HAP-1 (cell line): ENCODE measurements at regions not wholly inside any gene's neighbourhood (a gene's known extent, or its start where the extent isn't known, plus 50 kb on each side); places are given as distances from the start of the nearest gene placed in this dataset.

Experiments
- DNase-seq, 2 experiments: peaks; one replicate each; pipeline ENCODE4 v3.0.0-alpha.2; 2016 to 2020; ENCODE audit warnings: low spot score in 2 of 2
- H3K27me3 ChIP-seq: fragments of 250-450 bp; sonication (Bioruptor Pico); 2 replicates; pipeline ENCODE4 v1.5.1; 2020; ENCODE audit warnings: low read depth, mild to moderate bottlenecking, moderate library complexity
- H3K36me3 ChIP-seq: fragments of 250-450 bp; sonication (Bioruptor Pico); replicated peaks from 2 replicates; pipeline ENCODE4 v1.5.1; 2020; ENCODE audit warnings: mild to moderate bottlenecking
- H3K4me1 ChIP-seq: fragments of 250-450 bp; sonication (Bioruptor Pico); 2 replicates; pipeline ENCODE4 v1.5.1; 2020; ENCODE audit warnings: mild to moderate bottlenecking
- H3K4me3 ChIP-seq: fragments of 250-450 bp; sonication (Bioruptor Pico); 2 replicates; pipeline ENCODE4 v1.5.1; 2020; ENCODE audit warnings: mild to moderate bottlenecking, moderate library complexity
- H3K9me3 ChIP-seq: fragments of 250-450 bp; sonication (Bioruptor Pico); 2 replicates; pipeline ENCODE4 v1.5.1; 2020; ENCODE audit warnings: mild to moderate bottlenecking, moderate library complexity
- in situ Hi-C: fragments of 300-500 bp; cut with MboI; formaldehyde crosslinking; loops from 3 replicates; pipeline ENCODE4 v1.14.3; 2020; ENCODE audit warnings: low sequenced_read_pairs, inconsistent platforms, mixed read lengths

DNA sequence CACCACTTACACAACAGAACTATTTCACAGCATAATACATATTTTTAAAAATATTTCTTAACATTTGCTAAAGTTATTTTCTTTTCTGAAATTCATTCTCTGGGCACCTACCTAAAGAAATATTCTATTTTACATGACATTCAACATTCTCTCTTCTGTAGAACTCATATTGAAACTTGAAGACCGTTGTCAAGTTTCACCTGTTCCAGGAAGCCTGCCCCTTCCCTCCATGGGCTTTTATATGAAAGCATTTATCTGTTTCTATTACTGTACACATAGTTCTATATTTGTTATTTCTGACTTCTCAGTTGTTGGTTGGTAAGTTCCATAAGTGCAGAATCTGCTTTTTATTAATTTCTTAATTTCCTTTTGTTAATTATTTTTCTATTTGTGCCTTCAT is 204.3 kb upstream of the ALCAM start:
- no peaks in the 10 kb centered on the region for H3K27me3 ChIP-seq
- peaks cover 5% of the 10 kb centered on the region; the same call in 1 of the 2 replicates for H3K4me1 ChIP-seq
- in situ Hi-C loops = no loop called here
- H3K4me3 ChIP-seq = no peak overlapping the region
- DNase-seq = no peak
- H3K9me3 ChIP-seq = no peaks in the 10 kb centered on the region
- no peaks in the 10 kb centered on the region for H3K36me3 ChIP-seq

DNA sequence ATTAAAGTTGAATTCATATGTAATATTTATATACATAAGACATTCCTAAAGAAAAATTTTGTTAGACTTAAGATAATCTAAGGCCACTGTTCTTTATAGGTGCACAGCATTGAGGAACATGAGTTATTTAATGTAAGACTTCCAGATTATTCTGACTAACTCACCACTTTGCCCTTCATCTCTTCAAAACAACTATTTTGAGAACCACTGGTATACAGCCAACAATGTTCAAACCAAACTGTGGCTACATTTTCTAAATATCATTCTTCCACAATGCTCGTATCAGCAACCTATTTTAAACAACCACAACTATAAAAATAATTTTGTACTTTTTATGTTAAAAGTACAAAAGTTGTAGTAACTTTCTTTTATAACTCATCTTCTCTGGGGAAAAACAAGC is 199.8 kb upstream of the ALCAM start:
- DNase-seq = no peak

DNA sequence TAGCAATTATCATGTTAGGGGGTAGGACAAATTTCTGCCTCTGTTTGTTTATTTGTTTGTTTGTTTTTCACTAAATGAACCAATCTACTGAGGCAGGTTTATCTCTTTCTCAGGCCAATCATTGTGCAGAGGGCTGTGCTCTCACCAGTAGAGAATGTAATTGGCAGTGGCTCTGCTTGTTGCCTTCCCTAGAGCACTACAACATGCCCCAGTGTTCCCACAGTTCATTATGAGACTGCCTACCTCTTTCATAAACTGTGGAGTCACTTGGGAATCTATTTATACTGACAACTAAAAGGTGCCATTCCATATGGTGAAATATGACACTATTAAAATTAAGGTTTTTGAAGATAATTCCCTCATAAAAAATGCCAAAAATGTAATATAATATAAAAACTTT is 196.3 kb upstream of the ALCAM start:
- H3K9me3 ChIP-seq = no peaks in the 10 kb centered on the region
- H3K36me3 ChIP-seq = no peaks in the 10 kb centered on the region
- no peaks in the 10 kb centered on the region for H3K27me3 ChIP-seq
- no peak for DNase-seq
- H3K4me3 ChIP-seq = no peak overlapping the region
- in situ Hi-C loops = no loop called here
- no peaks in the 10 kb centered on the region for H3K4me1 ChIP-seq

More for the DNA sequence above, 199.8 kb upstream of the ALCAM start:
- H3K27me3 ChIP-seq = no peaks in the 10 kb centered on the region
- no peaks in the 10 kb centered on the region for H3K9me3 ChIP-seq
- in situ Hi-C loops = no loop called here
- no peaks in the 10 kb centered on the region for H3K36me3 ChIP-seq
- H3K4me3 ChIP-seq = no peak overlapping the region
- H3K4me1 ChIP-seq = no peaks in the 10 kb centered on the region

DNA sequence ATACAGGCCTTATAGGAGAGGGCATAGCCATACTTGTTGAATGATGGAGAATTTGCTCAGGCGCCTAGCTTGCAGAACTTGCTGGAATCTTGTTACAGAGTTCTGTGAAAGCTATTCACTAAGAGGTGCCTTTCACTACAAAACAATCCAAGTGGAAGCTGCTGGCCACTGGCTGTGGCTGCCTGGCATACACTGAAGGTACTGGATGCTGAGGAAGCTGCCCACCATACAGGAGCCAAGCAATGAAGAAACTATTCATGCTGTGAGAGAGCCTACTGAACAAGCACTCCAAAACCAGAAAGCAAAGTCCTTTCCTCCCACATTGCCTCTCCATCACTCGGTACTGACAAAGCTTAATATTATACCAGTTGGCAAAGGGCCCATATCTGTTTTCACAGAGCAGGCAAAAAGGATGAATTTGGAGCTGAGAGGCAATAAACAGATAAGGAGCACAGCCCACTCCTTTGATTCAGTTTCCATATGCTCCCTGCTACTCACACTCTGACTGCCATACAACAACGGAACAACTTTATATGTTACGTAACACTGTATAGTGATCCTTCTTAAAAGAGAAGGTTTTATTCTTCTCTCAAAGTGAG is 192.6 kb upstream of the ALCAM start:
- no peaks in the 10 kb centered on the region for H3K4me1 ChIP-seq
- in situ Hi-C loops = no loop called here
- H3K27me3 ChIP-seq = no peaks in the 10 kb centered on the region
- no peaks in the 10 kb centered on the region for H3K9me3 ChIP-seq
- H3K36me3 ChIP-seq = no peaks in the 10 kb centered on the region
- H3K4me3 ChIP-seq = no peak overlapping the region
- DNase-seq = no peak

DNA sequence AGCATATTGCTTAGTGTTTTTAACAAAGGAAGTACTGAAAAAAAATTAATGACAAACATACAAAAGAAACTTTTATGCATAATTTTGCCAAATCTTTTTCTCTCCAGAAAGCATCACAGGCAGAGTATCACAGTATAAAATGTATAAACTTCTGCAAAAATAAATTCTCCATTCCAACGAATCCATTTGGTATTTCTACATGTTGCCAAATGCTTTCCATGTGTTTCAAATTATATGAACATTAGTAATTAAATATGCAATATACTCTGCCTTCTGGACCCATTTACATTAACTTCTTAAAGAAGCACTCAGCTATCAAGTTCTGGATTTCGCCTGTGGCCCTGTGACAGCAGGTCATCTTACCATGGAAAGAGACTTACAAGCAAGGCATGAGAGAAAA is 189.1 kb upstream of the ALCAM start:
- in situ Hi-C loops = no loop called here
- Histone ChIP-seq H3K27me3 (no peaks in the 10 kb centered on the region), H3K4me1 (no peaks in the 10 kb centered on the region), H3K36me3 (no peaks in the 10 kb centered on the region), H3K4me3 (no peak overlapping the region), H3K9me3 (no peaks in the 10 kb centered on the region)
- DNase-seq = no peak

DNA sequence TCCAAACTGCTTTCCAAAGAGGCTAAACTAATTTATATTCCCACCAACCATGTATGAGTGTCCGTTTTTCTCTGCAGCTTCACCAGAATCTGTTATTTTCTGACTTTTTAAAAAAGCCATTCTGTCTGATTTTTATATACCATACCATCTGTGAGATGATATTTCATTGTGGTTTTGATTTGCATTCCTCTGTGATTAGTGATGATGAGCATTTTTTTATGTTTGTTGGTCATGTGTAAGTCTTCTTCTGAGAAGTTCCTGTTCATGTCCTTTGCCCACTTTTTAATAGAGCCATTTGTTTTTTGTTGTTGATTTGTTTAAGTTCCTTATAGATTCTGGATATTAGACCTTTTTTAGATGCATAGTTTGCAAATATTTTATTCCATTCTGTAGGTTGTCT is 179.4 kb upstream of the ALCAM start:
- in situ Hi-C loops = no loop called here
- H3K4me3 ChIP-seq = no peak overlapping the region

DNA sequence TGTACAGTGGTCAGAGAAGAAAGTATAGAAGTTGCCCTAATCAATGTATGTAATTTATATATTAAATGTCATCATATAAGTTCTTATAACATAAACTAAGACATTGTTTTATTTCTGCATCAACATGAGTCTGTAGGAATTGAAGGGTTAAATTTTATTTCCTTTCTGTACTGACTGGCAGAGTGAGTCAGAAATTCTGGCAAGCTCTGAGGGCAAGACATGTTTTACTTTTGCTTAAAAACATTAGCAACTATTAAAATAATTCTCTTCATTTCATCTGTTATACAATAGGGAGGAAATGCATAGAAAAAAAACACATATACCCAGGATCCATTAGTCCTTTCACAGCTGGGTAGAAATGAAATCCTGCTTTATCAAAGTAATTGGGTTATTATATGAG is 171.4 kb upstream of the ALCAM start:
- in situ Hi-C loops = no loop called here
- no peak for DNase-seq
- Histone ChIP-seq H3K4me3 (no peak overlapping the region), H3K9me3 (no peaks in the 10 kb centered on the region), H3K36me3 (no peaks in the 10 kb centered on the region), H3K27me3 (no peaks in the 10 kb centered on the region), H3K4me1 (no peaks in the 10 kb centered on the region)

More for the DNA sequence above, 179.4 kb upstream of the ALCAM start:
- no peaks in the 10 kb centered on the region for H3K4me1 ChIP-seq
- H3K36me3 ChIP-seq = no peaks in the 10 kb centered on the region
- DNase-seq = no peak
- no peaks in the 10 kb centered on the region for H3K9me3 ChIP-seq
- H3K27me3 ChIP-seq = no peaks in the 10 kb centered on the region

DNA sequence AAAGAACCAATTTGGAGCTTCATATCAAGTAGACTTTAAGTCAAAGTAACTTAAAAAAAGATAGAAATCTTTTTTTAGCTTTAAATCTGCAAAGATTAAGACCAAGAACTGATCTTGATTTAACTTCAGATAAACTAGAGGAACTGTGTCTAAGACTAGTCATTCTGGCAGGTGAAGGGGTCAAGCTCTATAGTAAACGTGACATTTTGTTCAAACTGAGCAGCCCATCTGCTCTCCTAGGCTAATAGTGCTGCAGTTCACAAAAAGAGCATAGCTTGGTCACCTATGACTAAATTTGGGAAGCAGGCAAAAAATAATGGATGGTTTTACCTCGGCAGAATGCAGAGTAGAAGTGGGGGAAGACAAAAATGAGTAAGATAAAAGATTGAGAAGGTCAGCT is 168.8 kb upstream of the ALCAM start:
- Histone ChIP-seq H3K27me3 (no peaks in the 10 kb centered on the region), H3K4me1 (no peaks in the 10 kb centered on the region), H3K9me3 (no peaks in the 10 kb centered on the region), H3K4me3 (no peak overlapping the region), H3K36me3 (no peaks in the 10 kb centered on the region)
- in situ Hi-C loops = no loop called here
- DNase-seq = no peak

DNA sequence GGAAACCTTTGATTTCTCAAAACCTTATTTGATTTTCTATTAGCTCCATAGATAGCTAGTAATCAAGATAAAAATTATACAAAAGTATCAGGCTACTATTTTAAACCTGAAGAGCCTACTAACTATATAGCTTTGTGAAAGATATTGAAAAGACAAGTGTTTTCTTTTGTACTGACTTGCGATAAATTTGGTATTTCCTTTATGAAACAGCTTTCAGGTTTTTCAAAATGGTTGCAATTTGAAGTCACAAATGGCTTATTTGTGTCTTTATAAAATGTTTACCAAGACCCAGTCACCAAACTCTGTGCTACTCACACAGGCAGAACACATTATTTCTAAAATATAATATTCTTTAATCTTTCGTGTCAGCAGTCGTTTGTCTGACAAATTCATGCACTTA is 167.5 kb upstream of the ALCAM start:
- Histone ChIP-seq H3K27me3 (no peaks in the 10 kb centered on the region), H3K4me1 (no peaks in the 10 kb centered on the region), H3K9me3 (no peaks in the 10 kb centered on the region), H3K36me3 (no peaks in the 10 kb centered on the region), H3K4me3 (no peak overlapping the region)
- no peak for DNase-seq
- in situ Hi-C loops = no loop called here

DNA sequence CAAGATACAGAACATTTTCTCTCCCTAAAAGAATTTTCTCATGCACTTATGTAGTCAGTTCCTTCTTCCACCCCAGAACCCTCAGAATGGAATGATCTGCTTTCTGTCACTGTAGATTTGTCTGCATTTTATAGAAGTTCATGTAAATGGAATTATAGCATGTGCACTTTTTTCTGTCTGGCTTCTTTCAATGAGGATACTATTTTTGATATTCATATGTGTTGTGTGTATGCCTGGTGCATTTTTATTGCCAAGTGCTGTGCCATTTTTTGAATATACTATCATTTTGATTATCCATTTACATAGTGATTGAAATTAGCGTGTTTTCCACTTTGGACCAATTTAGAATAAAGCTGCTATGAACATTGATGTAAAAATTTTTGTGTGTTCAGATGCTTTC is 156.6 kb upstream of the ALCAM start:
- Histone ChIP-seq H3K9me3 (no peaks in the 10 kb centered on the region), H3K27me3 (no peaks in the 10 kb centered on the region), H3K4me1 (no peaks in the 10 kb centered on the region), H3K36me3 (no peaks in the 10 kb centered on the region), H3K4me3 (no peak overlapping the region)
- in situ Hi-C loops = no loop called here
- no peak for DNase-seq

DNA sequence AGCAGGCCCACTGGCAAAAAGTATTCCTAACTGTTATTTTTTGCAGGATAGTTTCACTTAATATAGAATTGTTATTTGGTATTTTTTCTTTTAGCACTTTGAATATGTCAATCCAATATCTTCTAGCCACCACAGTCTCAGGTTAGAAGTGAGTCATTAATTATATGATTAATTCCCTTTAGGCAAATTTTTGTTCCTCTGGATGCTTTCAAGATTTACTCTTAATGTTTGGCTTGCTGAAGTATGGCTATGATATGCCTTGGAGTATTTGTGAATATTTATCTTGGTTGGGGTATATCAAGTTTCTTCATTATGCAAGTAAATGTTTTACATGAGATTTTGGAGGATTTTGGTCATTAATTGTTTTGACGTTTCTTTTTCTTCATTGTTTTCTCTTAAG is 152.1 kb upstream of the ALCAM start:
- no peaks in the 10 kb centered on the region for H3K4me1 ChIP-seq
- no peaks in the 10 kb centered on the region for H3K9me3 ChIP-seq
- in situ Hi-C loops = no loop called here
- H3K27me3 ChIP-seq = no peaks in the 10 kb centered on the region
- H3K36me3 ChIP-seq = no peaks in the 10 kb centered on the region
- DNase-seq = no peak
- no peak overlapping the region for H3K4me3 ChIP-seq

DNA sequence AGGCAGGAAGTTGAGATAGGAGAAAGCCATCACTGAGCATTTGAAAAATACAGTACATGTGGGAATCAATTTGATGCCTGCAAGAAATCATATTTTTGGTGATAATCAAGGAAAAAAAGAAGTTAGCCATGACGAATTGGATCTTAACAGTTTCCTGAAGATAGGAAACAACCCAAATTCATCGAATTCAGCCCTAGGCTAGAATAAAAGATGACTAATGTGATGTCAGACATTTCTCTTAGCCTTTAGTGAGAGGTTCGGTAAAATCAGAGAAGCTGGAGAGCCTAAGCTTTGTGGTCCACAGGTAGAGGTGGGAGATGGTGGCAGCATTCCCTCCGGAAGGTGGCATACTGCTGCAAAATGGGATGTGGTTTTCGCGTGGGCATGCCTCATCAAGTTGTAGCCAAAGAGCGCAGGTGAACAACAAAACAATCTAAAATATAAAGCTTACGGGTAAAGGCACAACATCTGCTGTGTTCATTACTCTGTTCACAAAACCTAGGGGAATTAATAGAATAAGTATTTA is 144.1 kb upstream of the ALCAM start:
- no peak overlapping the region for H3K4me3 ChIP-seq
- in situ Hi-C loops = no loop called here
- H3K4me1 ChIP-seq = no peaks in the 10 kb centered on the region
- no peak for DNase-seq
- no peaks in the 10 kb centered on the region for H3K36me3 ChIP-seq
- H3K9me3 ChIP-seq = no peaks in the 10 kb centered on the region
- H3K27me3 ChIP-seq = no peaks in the 10 kb centered on the region

DNA sequence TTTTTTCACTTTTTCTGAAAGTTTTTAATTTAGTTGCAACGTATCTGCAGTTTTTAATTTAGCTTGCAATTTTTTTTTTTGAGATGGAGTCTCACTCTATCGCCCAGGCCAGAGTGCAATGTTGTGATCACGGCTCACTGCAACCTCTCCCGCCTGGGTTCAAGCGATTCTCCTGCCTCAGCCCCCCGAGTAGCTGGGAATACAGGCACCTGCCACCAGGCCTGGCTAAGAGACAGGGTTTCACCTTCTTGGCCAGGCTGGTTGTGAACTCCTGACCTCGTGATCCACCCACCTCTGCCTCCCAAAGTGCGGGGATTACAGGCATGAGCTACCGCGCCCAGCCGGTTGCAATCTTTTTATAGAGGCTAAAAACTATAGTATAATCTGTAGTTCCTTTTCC is 142.9 kb upstream of the ALCAM start:
- in situ Hi-C loops = no loop called here
- H3K4me3 ChIP-seq = no peak overlapping the region
- H3K27me3 ChIP-seq = no peaks in the 10 kb centered on the region
- H3K9me3 ChIP-seq = no peaks in the 10 kb centered on the region
- H3K4me1 ChIP-seq = no peaks in the 10 kb centered on the region
- DNase-seq = no peak
- H3K36me3 ChIP-seq = no peaks in the 10 kb centered on the region

DNA sequence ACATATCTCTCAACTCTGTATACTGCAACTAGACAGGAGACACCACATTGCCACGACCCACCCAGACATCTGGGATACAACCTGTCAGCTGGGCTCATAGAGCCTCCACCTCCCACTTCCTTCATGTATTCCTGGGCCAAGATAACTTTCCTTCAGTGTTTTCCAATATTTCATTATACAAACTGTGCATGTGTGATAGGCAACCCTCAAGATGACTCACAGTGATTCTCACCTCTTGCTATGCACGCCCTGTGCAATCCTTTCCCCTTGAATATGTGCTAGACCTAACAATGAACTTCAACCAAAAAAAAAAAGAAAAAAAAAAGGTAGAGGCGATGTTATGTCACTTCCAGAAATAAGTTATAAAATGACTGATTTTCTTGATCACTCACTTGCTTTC is 138.0 kb upstream of the ALCAM start:
- Histone ChIP-seq H3K4me3 (no peak overlapping the region), H3K4me1 (no peaks in the 10 kb centered on the region), H3K9me3 (no peaks in the 10 kb centered on the region), H3K27me3 (no peaks in the 10 kb centered on the region), H3K36me3 (no peaks in the 10 kb centered on the region)
- in situ Hi-C loops = no loop called here
- DNase-seq = no peak

DNA sequence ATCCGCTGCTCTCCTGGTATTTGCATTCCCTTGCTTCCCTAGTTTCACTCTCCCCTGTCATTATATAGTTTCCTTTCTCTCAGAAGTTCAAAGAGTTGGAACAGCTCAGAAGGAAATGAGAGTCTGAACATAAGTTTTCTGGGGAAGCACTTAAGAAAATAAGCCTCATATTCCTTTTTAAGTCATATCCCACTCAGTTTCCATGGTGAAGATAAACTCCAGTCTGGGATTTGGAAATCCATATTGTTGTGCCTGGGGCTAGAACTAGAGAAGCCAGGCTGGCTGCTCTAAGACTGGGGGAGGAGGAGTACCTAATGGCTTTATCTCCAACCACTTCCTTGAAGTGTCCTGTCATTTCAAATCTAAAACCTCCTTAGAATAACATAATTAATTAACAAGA is 134.2 kb upstream of the ALCAM start:
- in situ Hi-C loops = no loop called here
- H3K27me3 ChIP-seq = no peaks in the 10 kb centered on the region
- no peak for DNase-seq
- H3K4me1 ChIP-seq = no peaks in the 10 kb centered on the region
- H3K9me3 ChIP-seq = no peaks in the 10 kb centered on the region
- H3K36me3 ChIP-seq = no peaks in the 10 kb centered on the region
- no peak overlapping the region for H3K4me3 ChIP-seq
